ENCODE measurements at regions not wholly inside any gene's neighbourhood (a gene's known extent, or its start where the extent isn't known, plus 50 kb on each side); places are given as distances from the start of the nearest gene placed in this dataset.

GRCh38 chr1:195897076-195897475 lies 711.2 kb downstream of the KCNT2 start:
- H3K4me3 ChIP-seq (ENCODE audit: low read length) = no peak overlapping the region
- no peak for TF ChIP-seq CTCF (conservative IDR thresholded peaks at IDR 0.05; ENCODE audit: low read length)
- no peak for DNase-seq (ENCODE audit: low read depth)

- no peak overlapping the region for H3K4me3 ChIP-seq (ENCODE audit: low read length)
- TF ChIP-seq CTCF (conservative IDR thresholded peaks at IDR 0.05; ENCODE audit: low read length) = no peak
- no peak for DNase-seq (ENCODE audit: low read depth)
Measured at GRCh38 chr1:195894411-195894810, 713.8 kb downstream of the KCNT2 start.

- no peak for TF ChIP-seq CTCF (conservative IDR thresholded peaks at IDR 0.05; ENCODE audit: low read length)
- H3K4me3 ChIP-seq (ENCODE audit: low read length) = no peak overlapping the region
- no peak for DNase-seq (ENCODE audit: low read depth)
Measured at GRCh38 chr1:195886000-195886399, 722.2 kb downstream of the KCNT2 start.

- H3K4me3 ChIP-seq (ENCODE audit: low read length) = no peak overlapping the region
- no peak for DNase-seq (ENCODE audit: low read depth)
- TF ChIP-seq CTCF (conservative IDR thresholded peaks at IDR 0.05; ENCODE audit: low read length) = no peak
Measured at GRCh38 chr1:195878478-195878877, 729.8 kb downstream of the KCNT2 start.

- H3K4me3 ChIP-seq (ENCODE audit: low read length) = no peak overlapping the region
- no peak for TF ChIP-seq CTCF (conservative IDR thresholded peaks at IDR 0.05; ENCODE audit: low read length)
- DNase-seq (ENCODE audit: low read depth) = no peak
Measured at GRCh38 chr1:195876792-195877191, 731.4 kb downstream of the KCNT2 start.

- H3K4me3 ChIP-seq (ENCODE audit: low read length) = no peak overlapping the region
- TF ChIP-seq CTCF (conservative IDR thresholded peaks at IDR 0.05; ENCODE audit: low read length) = no peak
- DNase-seq (ENCODE audit: low read depth) = no peak
Measured at GRCh38 chr1:195872376-195872775, 735.9 kb downstream of the KCNT2 start.

GRCh38 chr1:195867638-195868037 lies 740.6 kb downstream of the KCNT2 start:
- TF ChIP-seq CTCF (conservative IDR thresholded peaks at IDR 0.05; ENCODE audit: low read length) = no peak

More at GRCh38 chr1:195867638-195868037, 740.6 kb downstream of the KCNT2 start:
- H3K4me3 ChIP-seq (ENCODE audit: low read length) = no peak overlapping the region
- DNase-seq (ENCODE audit: low read depth) = no peak
